H9 (cell line): ENCODE measurements at regions not wholly inside any gene's neighbourhood (a gene's known extent, or its start where the extent isn't known, plus 50 kb on each side); places are given as distances from the start of the nearest gene placed in this dataset.

Experiments
- DNase-seq: peaks from one replicate; pipeline ENCODE4 v3.0.0-alpha.2; 2017
- H2AFZ ChIP-seq: one replicate; pipeline ENCODE4 v1.6.1; 2013; ENCODE audit warnings: mild to moderate bottlenecking, low read length, control low read depth, moderate library complexity
- H2AK5ac ChIP-seq: 2 replicates; pipeline ENCODE4 v1.6.1; 2013; ENCODE audit warnings: low read length, control low read depth, mixed read lengths; ENCODE audit not compliant: insufficient read length
- H2BK120ac ChIP-seq: one replicate; pipeline ENCODE4 v1.6.1; 2013; ENCODE audit warnings: low read depth, mild to moderate bottlenecking, low read length, control low read depth, inconsistent platforms; ENCODE audit not compliant: poor library complexity, severe bottlenecking
- H2BK12ac ChIP-seq: 2 replicates; pipeline ENCODE4 v1.6.1; 2013; ENCODE audit warnings: low read length, control low read depth, mixed read lengths, low read depth; ENCODE audit not compliant: insufficient read length
- H2BK15ac ChIP-seq: 2 replicates; pipeline ENCODE4 v1.6.1; 2013; ENCODE audit warnings: low read depth, low read length, control low read depth
- H2BK20ac ChIP-seq: one replicate; pipeline ENCODE4 v1.6.1; 2013; ENCODE audit warnings: low read depth, mild to moderate bottlenecking, low read length, control low read depth, inconsistent platforms; ENCODE audit not compliant: poor library complexity, severe bottlenecking
- H2BK5ac ChIP-seq: 2 replicates; pipeline ENCODE4 v1.6.1; 2013; ENCODE audit warnings: low read length, control low read depth, mixed read lengths; ENCODE audit not compliant: insufficient read length
- H3K14ac ChIP-seq: 2 replicates; pipeline ENCODE4 v1.6.1; 2013; ENCODE audit warnings: low read length, control low read depth; ENCODE audit not compliant: insufficient read depth
- H3K18ac ChIP-seq: 2 replicates; pipeline ENCODE4 v1.6.1; 2013; ENCODE audit warnings: low read depth, mild to moderate bottlenecking, mixed read lengths, low read length, control low read depth; ENCODE audit not compliant: insufficient read length
- H3K23ac ChIP-seq: 2 replicates; pipeline ENCODE4 v1.6.1; 2013; ENCODE audit warnings: low read length, control low read depth, mixed read lengths, low read depth; ENCODE audit not compliant: insufficient read length
- H3K23me2 ChIP-seq: 2 replicates; pipeline ENCODE4 v1.6.1; 2013; ENCODE audit warnings: low read depth, mild to moderate bottlenecking, mixed read lengths, low read length, control low read depth; ENCODE audit not compliant: insufficient read length, poor library complexity, severe bottlenecking
- H3K27ac ChIP-seq: 2 replicates; pipeline ENCODE4 v1.5.1; 2013; ENCODE audit warnings: low read length, control low read depth, mixed read lengths, low read depth; ENCODE audit not compliant: insufficient read length
- H3K27me3 ChIP-seq: 2 replicates; pipeline ENCODE4 v1.6.1; 2013; ENCODE audit warnings: low read length, control low read depth, inconsistent platforms; ENCODE audit not compliant: insufficient read depth
- H3K4ac ChIP-seq: 2 replicates; pipeline ENCODE4 v1.6.1; 2013; ENCODE audit warnings: low read depth, mild to moderate bottlenecking, control low read depth, inconsistent platforms, low read length, moderate library complexity
- H3K4me1 ChIP-seq: 2 replicates; pipeline ENCODE4 v1.6.1; 2013; ENCODE audit warnings: low read length, control low read depth, inconsistent platforms; ENCODE audit not compliant: insufficient read depth
- H3K4me2 ChIP-seq: 2 replicates; pipeline ENCODE4 v1.6.1; 2013; ENCODE audit warnings: low read length, control low read depth, mixed read lengths; ENCODE audit not compliant: insufficient read length, insufficient read depth
- H3K56ac ChIP-seq: 2 replicates; pipeline ENCODE4 v1.6.1; 2013; ENCODE audit warnings: low read depth, mild to moderate bottlenecking, mixed read lengths, low read length, control low read depth; ENCODE audit not compliant: insufficient read length
- H3K79me1 ChIP-seq: 2 replicates; pipeline ENCODE4 v1.6.1; 2013; ENCODE audit warnings: low read depth, mild to moderate bottlenecking, moderate library complexity, low read length, control low read depth, inconsistent platforms; ENCODE audit not compliant: insufficient read depth, poor library complexity, severe bottlenecking
- H3K79me2 ChIP-seq: 2 replicates; pipeline ENCODE4 v1.6.1; 2013; ENCODE audit warnings: low read length, control low read depth, inconsistent platforms; ENCODE audit not compliant: insufficient read depth
- H3K9ac ChIP-seq: 2 replicates; pipeline ENCODE4 v1.6.1; 2013; ENCODE audit warnings: low read length, control low read depth, mixed read lengths; ENCODE audit not compliant: insufficient read length; ENCODE audit errors: extremely low read depth
- H3K9me3 ChIP-seq: one replicate; pipeline ENCODE4 v1.6.1; 2013; ENCODE audit warnings: low read depth, low read length, inconsistent platforms; ENCODE audit not compliant: control insufficient read depth
- H3T11ph ChIP-seq: one replicate; pipeline ENCODE4 v1.6.1; 2013; ENCODE audit warnings: mild to moderate bottlenecking, low read length, control low read depth, inconsistent platforms
- H4K20me1 ChIP-seq: one replicate; pipeline ENCODE4 v1.6.1; 2013; ENCODE audit not compliant: control insufficient read depth, insufficient read length, insufficient read depth
- H4K5ac ChIP-seq: 2 replicates; pipeline ENCODE4 v1.6.1; 2013; ENCODE audit warnings: low read depth, mild to moderate bottlenecking, mixed read lengths, low read length, control low read depth; ENCODE audit not compliant: insufficient read length
- H4K8ac ChIP-seq: replicated peaks from 2 replicates; pipeline ENCODE4 v1.6.1; 2013; ENCODE audit warnings: low read length, control low read depth, mixed read lengths, low read depth; ENCODE audit not compliant: insufficient read length
- H4K91ac ChIP-seq: 2 replicates; pipeline ENCODE4 v1.6.1; 2013; ENCODE audit warnings: low read depth, mild to moderate bottlenecking, moderate library complexity, mixed read lengths, low read length, control low read depth; ENCODE audit not compliant: insufficient read length
- H3K27ac Mint-ChIP-seq, 3 experiments: 2 replicates in 2 of 3; 3 replicates in 1 of 3; pipeline ENCODE4 v1.8.0; 2020 to 2021; ENCODE audit warnings: mixed read lengths in 3 of 3, mild to moderate bottlenecking in 1 of 3, moderate library complexity in 1 of 3
- H3K27me3 Mint-ChIP-seq: 2 replicates; pipeline ENCODE4 v1.8.0; 2021; ENCODE audit warnings: low read depth, mild to moderate bottlenecking, moderate library complexity, mixed read lengths
- H3K36me3 Mint-ChIP-seq, 3 experiments: 2 replicates in 2 of 3; 3 replicates in 1 of 3; pipeline ENCODE4 v1.8.0; 2020 to 2021; ENCODE audit warnings: low read depth in 3 of 3, mixed read lengths in 3 of 3; ENCODE audit not compliant: insufficient read depth in 1 of 3
- H3K4me1 Mint-ChIP-seq, 2 experiments: 2 replicates each; pipeline ENCODE4 v1.8.0; 2020; ENCODE audit warnings: mixed read lengths in 2 of 2
- H3K4me3 Mint-ChIP-seq, 2 experiments: 2 replicates in 1 of 2; 3 replicates in 1 of 2; pipeline ENCODE4 v1.8.0; 2020 to 2021; ENCODE audit warnings: mild to moderate bottlenecking in 2 of 2, mixed read lengths in 2 of 2, moderate library complexity in 1 of 2
- H3K9me3 Mint-ChIP-seq, 2 experiments: 2 replicates in 1 of 2; 3 replicates in 1 of 2; pipeline ENCODE4 v1.8.0; 2020; ENCODE audit warnings: mild to moderate bottlenecking in 2 of 2, mixed read lengths in 2 of 2, moderate library complexity in 1 of 2
- CTCF ChIP-seq: fragments of 200-600 bp; sonication (generic); conservative IDR thresholded peaks from 3 replicates; pipeline ENCODE4 v1.8.0; 2021; ENCODE audit warnings: antibody characterized with exemption, mild to moderate bottlenecking
- whole genome bisulfite sequencing: extraction: QIAGEN DNeasy Blood & Tissue Kit; methylation state at CpG from one replicate; pipeline ENCODE4 v1.1.7; 2013; ENCODE audit warnings: missing lambda C conversion rate, low lambda C conversion rate, mixed read lengths; ENCODE audit not compliant: insufficient read length; ENCODE audit errors: extremely low coverage; 5-methylcytosine and 5-hydroxymethylcytosine counted together

- no peak overlapping the region for H2BK15ac ChIP-seq
- no peak overlapping the region for H3K14ac ChIP-seq
- H2BK5ac ChIP-seq, result no peak overlapping the region
- no peak overlapping the region for H4K5ac ChIP-seq
- no peak overlapping the region for H2BK12ac ChIP-seq
- no peak overlapping the region for H4K91ac ChIP-seq
- H3K9ac ChIP-seq, result no peak overlapping the region
- no peak overlapping the region for H2AK5ac ChIP-seq
- no peak overlapping the region for H3K23ac ChIP-seq
- H3K9me3 ChIP-seq, result no peaks in the 10 kb centered on the region
- H3K79me2 ChIP-seq, result no peaks in the 10 kb centered on the region
- no peaks in the 10 kb centered on the region for H3K79me1 ChIP-seq
- H3K4me1 ChIP-seq, result 0 out of 2 replicates have a peak, but pooled peaks cover 2% of the 10 kb centered on the region
- no peak overlapping the region for H3K56ac ChIP-seq
- no CpG with 5 or more reads among the region's 2 CpGs for WGBS
- no peak for TF ChIP-seq CTCF
- H3K4me2 ChIP-seq, result no peak overlapping the region
- H3K4me3 Mint-ChIP-seq, result no peak overlapping the region
- H2BK20ac ChIP-seq, result no peak overlapping the region
- no peaks in the 10 kb centered on the region for H3K23me2 ChIP-seq
- H3K27ac ChIP-seq, result no peak overlapping the region
- peaks cover 5% of the 10 kb centered on the region; the same call in 1 of the 2 replicates for H3K27me3 Mint-ChIP-seq
- no peak for DNase-seq
- H3K27ac Mint-ChIP-seq, result no peak overlapping the region
- no peaks in the 10 kb centered on the region; the same call in 1 of the 2 replicates for H3K27me3 ChIP-seq
- H3K9me3 Mint-ChIP-seq, result no peaks in the 10 kb centered on the region; a peak in 1 of 5 replicates
- H3K18ac ChIP-seq, result no peak overlapping the region
- H2BK120ac ChIP-seq, result no peak overlapping the region
- peaks cover 0 to 2% (median 0%) of the 10 kb centered on the region in 3 experiments; a peak in 1 of 7 replicates for H3K36me3 Mint-ChIP-seq
- no peaks in the 10 kb centered on the region for H4K20me1 ChIP-seq
- no peak overlapping the region for H2AFZ ChIP-seq
- H4K8ac ChIP-seq, result no peak overlapping the region
- no peak overlapping the region for H3K4ac ChIP-seq
- H3K4me1 Mint-ChIP-seq, result peaks cover 11 to 12% of the 10 kb centered on the region in 2 experiments
- H3T11ph ChIP-seq, result no peak overlapping the region
Observed at GRCh38 chr10:113987805-113988204, 55.9 kb upstream of the ADRB1 start.
